ENCODE measurements at regions not wholly inside any gene's neighbourhood (a gene's known extent, or its start where the extent isn't known, plus 50 kb on each side); places are given as distances from the start of the nearest gene placed in this dataset.

DNA sequence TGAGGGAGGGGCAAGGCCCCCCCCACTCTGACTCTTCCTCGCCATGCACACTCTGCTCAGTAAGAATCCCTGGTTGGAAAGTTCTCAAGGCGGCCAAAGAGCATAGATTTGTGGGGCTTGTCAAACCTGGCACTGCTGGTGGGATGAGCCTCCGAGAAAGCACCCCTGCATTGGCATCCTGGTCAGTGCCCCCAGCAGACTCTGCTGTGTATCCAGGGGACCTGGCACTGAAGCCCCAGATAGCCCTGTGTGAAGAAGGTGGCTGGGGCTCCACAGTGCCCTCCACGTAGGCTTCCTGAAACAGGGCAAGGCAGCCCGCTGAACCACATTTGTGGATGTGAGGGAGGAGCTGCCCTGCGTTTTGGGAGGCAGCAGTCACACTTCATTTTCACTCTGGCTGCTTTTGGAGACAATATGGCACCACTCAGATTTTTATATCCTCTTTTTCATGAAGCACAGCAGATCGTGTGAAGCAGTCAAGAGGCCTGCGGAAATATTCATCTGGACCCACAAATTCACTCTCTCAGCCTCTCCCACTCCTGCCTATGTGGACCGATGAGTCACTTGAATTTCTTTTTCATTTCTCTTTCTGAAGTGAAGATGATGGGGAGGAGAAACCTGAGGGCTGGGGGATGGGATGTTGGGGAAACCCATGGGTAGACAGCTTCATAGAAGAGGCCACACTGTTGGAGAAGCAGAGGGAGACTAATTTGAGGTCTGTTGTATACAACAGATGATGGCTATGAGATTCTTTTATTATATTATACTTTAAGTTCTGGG is 88.7 kb upstream of the BCL6 start:
- peak; percentile 46 for ATAC-seq

DNA sequence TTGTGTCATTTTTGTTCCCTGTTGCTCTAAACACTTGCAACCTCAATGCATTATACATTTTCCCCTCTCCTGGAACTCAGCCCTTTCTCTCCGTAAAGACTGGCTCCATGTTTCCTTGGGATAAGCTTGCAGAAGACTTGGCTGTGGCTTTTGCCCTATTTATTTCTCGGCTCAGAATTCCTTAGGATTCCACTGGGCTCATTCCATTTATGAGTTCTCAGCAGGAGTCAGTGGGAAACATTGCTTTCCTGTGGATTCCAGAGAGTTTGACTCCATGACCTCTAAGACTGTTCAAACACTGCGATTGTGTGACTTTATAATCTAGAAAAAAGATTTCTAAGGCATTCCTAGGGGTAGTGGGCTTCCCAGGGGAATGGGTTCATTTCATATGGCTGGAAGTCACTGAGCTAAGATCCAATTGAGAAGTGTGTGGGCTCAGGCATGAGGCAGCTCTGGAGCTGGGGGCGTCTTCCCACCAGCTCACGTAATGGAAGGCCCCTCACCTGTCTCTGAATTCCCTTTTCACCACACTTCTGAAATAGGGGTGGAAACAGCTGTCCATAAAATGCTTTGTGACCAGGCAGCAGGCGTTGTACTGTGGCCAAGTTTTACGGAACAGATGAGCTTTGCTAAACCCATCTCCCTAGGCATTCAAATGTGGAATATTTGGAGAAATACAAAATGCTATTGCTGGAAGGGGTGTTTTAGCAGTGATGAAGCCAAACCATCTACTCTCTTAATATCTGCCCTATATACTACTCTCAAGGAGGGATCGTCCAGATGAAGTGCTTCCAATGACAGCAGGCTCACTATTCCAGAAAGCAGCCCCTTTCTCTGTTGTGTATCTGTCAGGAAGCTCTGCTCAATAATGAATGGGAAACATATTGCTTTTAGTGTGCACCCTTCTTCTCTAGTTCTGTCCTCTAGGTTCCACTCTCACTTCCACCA is 91.8 kb upstream of the BCL6 start:
- DNase-seq (ENCODE audit: low spot score in 2 of 2) (no peak), ATAC-seq (no peak)
- H3K9me3 Mint-ChIP-seq = peaks cover 8% of the 10 kb centered on the region
- no peak overlapping the region for H3K4me3 Mint-ChIP-seq
- no peaks in the 10 kb centered on the region for H3K36me3 Mint-ChIP-seq
- H3K4me1 Mint-ChIP-seq = peaks cover 35% of the 10 kb centered on the region
- no peak overlapping the region for H3K27ac Mint-ChIP-seq

More for the DNA sequence above, 88.7 kb upstream of the BCL6 start:
- Mint-ChIP-seq H3K27ac (no peak overlapping the region), H3K4me1 (peaks cover 50% of the 10 kb centered on the region), H3K9me3 (peaks cover 8% of the 10 kb centered on the region), H3K4me3 (no peak overlapping the region), H3K36me3 (no peaks in the 10 kb centered on the region)
- no peak for DNase-seq (ENCODE audit: low spot score in 2 of 2)

- Mint-ChIP-seq H3K36me3 (no peaks in the 10 kb centered on the region), H3K9me3 (peaks cover 8% of the 10 kb centered on the region), H3K4me3 (no peak overlapping the region), H3K4me1 (peaks cover 28% of the 10 kb centered on the region), H3K27ac (no peak overlapping the region)
- DNase-seq (ENCODE audit: low spot score in 2 of 2) (no peak), ATAC-seq (no peak)
Measured at GRCh38 chr3:187838016-187838540, 92.8 kb upstream of the BCL6 start.

GRCh38 chr3:187839422-187839821 is 94.2 kb upstream of the BCL6 start:
- Mint-ChIP-seq H3K4me3 (no peak overlapping the region), H3K9me3 (peaks cover 8% of the 10 kb centered on the region), H3K4me1 (peaks cover 17% of the 10 kb centered on the region), H3K36me3 (no peaks in the 10 kb centered on the region), H3K27ac (no peak overlapping the region)
- ATAC-seq = no peak
- no peak for DNase-seq (ENCODE audit: low spot score in 2 of 2)

GRCh38 chr3:187840856-187841255 is 95.6 kb upstream of the BCL6 start:
- ATAC-seq = no peak
- no peak overlapping the region for H3K27ac Mint-ChIP-seq
- H3K9me3 Mint-ChIP-seq = no peaks in the 10 kb centered on the region
- DNase-seq (ENCODE audit: low spot score in 2 of 2) = no peak
- H3K4me1 Mint-ChIP-seq = peaks cover 4% of the 10 kb centered on the region
- H3K4me3 Mint-ChIP-seq = no peak overlapping the region
- no peaks in the 10 kb centered on the region for H3K36me3 Mint-ChIP-seq

DNA sequence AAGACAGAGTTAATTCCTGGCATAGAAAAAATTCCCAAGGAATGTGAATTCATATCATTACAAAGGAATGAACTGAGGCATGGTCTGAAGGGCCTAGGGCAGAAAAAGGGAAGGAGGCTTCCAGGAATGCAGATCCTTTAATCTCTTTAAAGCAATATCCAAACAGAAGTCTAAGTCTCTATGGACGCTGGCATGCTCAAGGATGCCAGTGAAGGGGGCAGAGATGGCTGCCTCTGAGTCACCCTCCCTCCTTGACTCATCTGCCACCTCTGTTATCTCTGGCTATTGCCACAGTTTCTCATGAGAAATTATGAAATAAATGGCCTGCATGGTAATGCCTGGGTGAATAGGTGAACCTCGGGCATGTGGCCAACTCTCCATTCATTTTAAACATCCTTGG is 96.3 kb upstream of the BCL6 start:
- Mint-ChIP-seq H3K9me3 (no peaks in the 10 kb centered on the region), H3K36me3 (no peaks in the 10 kb centered on the region), H3K4me3 (no peak overlapping the region), H3K27ac (no peak overlapping the region), H3K4me1 (peaks cover 4% of the 10 kb centered on the region)
- DNase-seq (ENCODE audit: low spot score in 2 of 2) (no peak), ATAC-seq (peak; percentile 89)

GRCh38 chr3:187843654-187844053 is 98.4 kb upstream of the BCL6 start:
- H3K27ac Mint-ChIP-seq = no peak overlapping the region
- DNase-seq (ENCODE audit: low spot score in 2 of 2) = no peak
- peaks cover 4% of the 10 kb centered on the region for H3K4me1 Mint-ChIP-seq
- no peak for ATAC-seq
- no peaks in the 10 kb centered on the region for H3K36me3 Mint-ChIP-seq
- no peaks in the 10 kb centered on the region for H3K9me3 Mint-ChIP-seq
- H3K4me3 Mint-ChIP-seq = no peak overlapping the region

DNA sequence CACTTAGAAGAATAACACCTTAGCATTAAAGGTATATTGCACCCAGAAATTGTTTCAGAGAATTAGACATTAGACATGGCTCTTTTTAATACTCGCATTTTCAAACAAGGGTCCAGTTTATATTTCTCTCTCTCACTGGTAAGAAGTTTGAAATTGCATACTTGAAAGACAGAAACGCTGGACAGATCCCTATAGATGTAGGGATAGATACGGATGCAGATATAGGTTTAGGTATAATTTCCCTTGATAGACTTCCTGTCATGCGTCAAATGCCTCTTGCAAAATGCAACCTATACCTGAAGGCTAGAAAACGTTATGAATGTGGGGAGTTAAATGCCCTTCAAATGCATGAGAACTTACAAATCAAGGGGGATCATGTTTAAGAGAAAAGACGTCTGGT is 99.4 kb upstream of the BCL6 start:
- DNase-seq (ENCODE audit: low spot score in 2 of 2) = no peak
- no peaks in the 10 kb centered on the region for H3K9me3 Mint-ChIP-seq
- peaks cover 7% of the 10 kb centered on the region for H3K4me1 Mint-ChIP-seq
- H3K36me3 Mint-ChIP-seq = no peaks in the 10 kb centered on the region
- no peak overlapping the region for H3K27ac Mint-ChIP-seq
- no peak for ATAC-seq
- H3K4me3 Mint-ChIP-seq = no peak overlapping the region

- H3K36me3 Mint-ChIP-seq = no peaks in the 10 kb centered on the region
- peaks cover 3% of the 10 kb centered on the region for H3K9me3 Mint-ChIP-seq
- ATAC-seq = no peak
- no peak overlapping the region for H3K4me3 Mint-ChIP-seq
- peaks cover 18% of the 10 kb centered on the region for H3K4me1 Mint-ChIP-seq
- no peak for DNase-seq (ENCODE audit: low spot score in 2 of 2)
- no peak overlapping the region for H3K27ac Mint-ChIP-seq
Measured at GRCh38 chr3:187845826-187846225, 100.6 kb upstream of the BCL6 start.

DNA sequence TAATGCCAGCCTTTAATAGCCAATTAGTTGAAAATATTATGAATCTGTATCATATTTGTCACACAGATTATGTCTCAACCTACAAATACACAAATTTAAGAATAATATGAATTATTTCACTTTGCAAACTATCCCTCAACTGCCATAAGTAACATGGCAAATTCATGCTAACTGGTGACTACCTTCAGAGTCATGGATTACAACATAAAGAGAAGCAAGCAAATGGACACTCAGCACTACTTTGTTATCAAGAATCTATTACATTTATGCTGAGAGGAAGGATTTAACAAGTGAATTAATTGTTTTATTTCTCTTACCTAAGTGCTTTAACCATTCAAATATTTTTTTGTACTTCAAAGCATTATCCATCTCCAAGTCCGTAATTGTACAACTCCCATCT is 103.1 kb upstream of the BCL6 start:
- H3K4me3 Mint-ChIP-seq = no peak overlapping the region
- H3K4me1 Mint-ChIP-seq = peaks cover 20% of the 10 kb centered on the region
- no peak overlapping the region for H3K27ac Mint-ChIP-seq
- ATAC-seq = no peak
- peaks cover 3% of the 10 kb centered on the region for H3K9me3 Mint-ChIP-seq
- no peaks in the 10 kb centered on the region for H3K36me3 Mint-ChIP-seq
- no peak for DNase-seq (ENCODE audit: low spot score in 2 of 2)

DNA sequence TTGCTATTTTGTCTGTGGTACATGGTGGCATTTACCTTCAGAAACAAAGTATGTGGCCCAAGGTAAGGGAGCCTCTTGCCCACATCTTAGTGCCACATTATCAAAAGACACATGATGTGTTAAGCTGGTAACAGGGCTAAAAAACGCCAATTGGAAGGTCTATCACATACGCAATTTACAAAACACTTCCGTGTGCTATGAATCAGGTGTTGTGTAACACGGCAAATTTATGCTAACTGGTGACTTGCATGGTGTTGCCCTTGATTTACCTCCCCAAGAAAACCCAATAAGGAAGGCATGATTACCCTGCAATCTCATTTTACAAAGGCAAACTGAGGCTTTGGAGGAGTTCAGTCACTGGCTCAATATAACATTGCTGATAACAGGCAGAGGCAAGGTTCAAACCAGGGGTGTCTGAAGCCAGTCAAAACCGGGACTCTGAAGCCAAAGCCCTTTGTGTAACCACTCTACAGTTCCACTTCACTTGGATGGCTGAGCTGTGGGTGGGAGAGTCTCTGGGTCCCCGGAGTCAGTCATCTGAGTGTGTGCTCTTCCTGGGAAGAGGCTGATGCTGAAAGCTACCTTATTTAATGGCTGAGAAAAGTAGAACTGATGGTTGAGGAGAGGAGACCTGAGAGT is 103.9 kb upstream of the BCL6 start:
- ATAC-seq = no peak
- H3K36me3 Mint-ChIP-seq = no peaks in the 10 kb centered on the region
- peaks cover 3% of the 10 kb centered on the region for H3K9me3 Mint-ChIP-seq
- DNase-seq (ENCODE audit: low spot score in 2 of 2) = no peak
- H3K4me1 Mint-ChIP-seq = peaks cover 25% of the 10 kb centered on the region
- no peak overlapping the region for H3K27ac Mint-ChIP-seq
- H3K4me3 Mint-ChIP-seq = no peak overlapping the region

GRCh38 chr3:187850258-187850921 is 105.1 kb upstream of the BCL6 start:
- Mint-ChIP-seq H3K4me3 (no peak overlapping the region), H3K9me3 (peaks cover 3% of the 10 kb centered on the region), H3K4me1 (peaks cover 25% of the 10 kb centered on the region), H3K27ac (no peak overlapping the region), H3K36me3 (no peaks in the 10 kb centered on the region)
- no peak for ATAC-seq
- DNase-seq (ENCODE audit: low spot score in 2 of 2) = no peak

DNA sequence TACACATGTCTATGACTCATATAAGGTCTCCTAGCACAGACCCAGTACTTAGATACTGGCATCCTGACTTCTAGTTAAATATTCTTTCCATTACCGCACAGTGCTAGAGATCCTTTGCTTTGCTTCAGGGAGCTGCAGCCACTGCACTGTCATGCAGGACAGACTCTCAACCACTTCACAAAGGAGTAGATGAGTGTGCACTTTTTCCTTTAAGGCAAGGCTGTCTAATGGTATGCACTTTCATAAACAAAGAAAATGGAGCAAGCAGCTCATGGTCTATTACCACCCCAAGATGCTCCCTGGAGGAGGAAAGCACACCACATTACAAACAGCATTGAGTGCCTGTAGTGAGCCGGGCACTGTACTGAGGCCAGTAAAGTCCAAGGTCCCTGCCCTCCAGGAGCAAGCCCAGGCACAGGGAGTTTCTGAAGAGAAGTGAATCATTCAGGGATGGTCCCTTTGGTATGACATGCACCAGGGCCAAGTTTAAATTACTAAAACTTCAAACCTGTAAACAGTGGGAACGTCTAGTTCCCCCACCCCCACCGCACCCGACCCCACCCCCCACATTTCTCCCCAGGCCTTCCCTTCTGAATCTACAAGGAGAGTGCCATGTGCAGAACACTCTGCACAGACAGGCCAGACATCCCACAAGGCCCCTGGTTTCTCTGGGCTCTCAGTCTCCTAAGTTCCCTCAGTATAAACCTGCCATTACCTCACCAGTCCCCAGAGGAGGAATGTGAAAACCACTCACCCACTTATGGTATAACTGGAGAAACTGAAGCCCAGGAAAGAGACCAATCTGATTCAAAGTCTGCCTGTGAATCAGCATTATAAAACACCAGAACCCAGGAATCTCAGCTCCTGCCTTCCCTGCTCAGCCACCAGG is 107.8 kb upstream of the BCL6 start:
- Mint-ChIP-seq H3K27ac (no peak overlapping the region), H3K36me3 (no peaks in the 10 kb centered on the region), H3K4me3 (no peak overlapping the region), H3K4me1 (peaks cover 25% of the 10 kb centered on the region), H3K9me3 (peaks cover 3% of the 10 kb centered on the region)
- ATAC-seq = peak; percentile 74
- no peak for DNase-seq (ENCODE audit: low spot score in 2 of 2)

DNA sequence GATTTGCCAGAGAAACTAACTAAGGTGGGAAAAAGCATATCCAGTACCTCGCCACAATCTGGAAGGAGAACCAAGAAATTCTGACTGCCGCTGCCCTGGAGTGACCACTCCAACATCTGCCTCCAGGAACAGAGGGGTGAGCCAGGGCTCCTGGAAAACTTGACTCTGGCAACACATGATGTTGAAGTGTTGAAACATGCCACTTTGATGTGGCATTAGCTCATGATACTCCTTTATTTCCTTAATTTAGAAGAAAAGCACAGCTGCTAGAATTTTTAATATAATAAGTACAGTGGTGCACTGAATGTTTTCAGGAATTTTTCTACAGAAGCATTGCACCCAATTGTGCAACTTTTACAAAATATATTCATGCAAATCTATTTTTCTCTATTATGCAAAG is 109.9 kb upstream of the BCL6 start:
- ATAC-seq = no peak
- H3K4me3 Mint-ChIP-seq = no peak overlapping the region
- no peak for DNase-seq (ENCODE audit: low spot score in 2 of 2)
- peaks cover 19% of the 10 kb centered on the region for H3K4me1 Mint-ChIP-seq
- no peak overlapping the region for H3K27ac Mint-ChIP-seq
- no peaks in the 10 kb centered on the region for H3K36me3 Mint-ChIP-seq
- no peaks in the 10 kb centered on the region for H3K9me3 Mint-ChIP-seq
